ENCODE measurements at regions not wholly inside any gene's neighbourhood (a gene's known extent, or its start where the extent isn't known, plus 50 kb on each side); places are given as distances from the start of the nearest gene placed in this dataset.

- TF ChIP-seq, protein P1, sequence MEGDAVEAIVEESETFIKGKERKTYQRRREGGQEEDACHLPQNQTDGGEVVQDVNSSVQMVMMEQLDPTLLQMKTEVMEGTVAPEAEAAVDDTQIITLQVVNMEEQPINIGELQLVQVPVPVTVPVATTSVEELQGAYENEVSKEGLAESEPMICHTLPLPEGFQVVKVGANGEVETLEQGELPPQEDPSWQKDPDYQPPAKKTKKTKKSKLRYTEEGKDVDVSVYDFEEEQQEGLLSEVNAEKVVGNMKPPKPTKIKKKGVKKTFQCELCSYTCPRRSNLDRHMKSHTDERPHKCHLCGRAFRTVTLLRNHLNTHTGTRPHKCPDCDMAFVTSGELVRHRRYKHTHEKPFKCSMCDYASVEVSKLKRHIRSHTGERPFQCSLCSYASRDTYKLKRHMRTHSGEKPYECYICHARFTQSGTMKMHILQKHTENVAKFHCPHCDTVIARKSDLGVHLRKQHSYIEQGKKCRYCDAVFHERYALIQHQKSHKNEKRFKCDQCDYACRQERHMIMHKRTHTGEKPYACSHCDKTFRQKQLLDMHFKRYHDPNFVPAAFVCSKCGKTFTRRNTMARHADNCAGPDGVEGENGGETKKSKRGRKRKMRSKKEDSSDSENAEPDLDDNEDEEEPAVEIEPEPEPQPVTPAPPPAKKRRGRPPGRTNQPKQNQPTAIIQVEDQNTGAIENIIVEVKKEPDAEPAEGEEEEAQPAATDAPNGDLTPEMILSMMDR (IDR thresholded peaks at IDR 0.05) = no peak
- no peak for TF ChIP-seq POLR2A (IDR thresholded peaks at IDR 0.05)
Observed at GRCh38 chr7:400901-401485, 111.0 kb downstream of the FOXL3 start.
